Keratinocyte (primary cell): ENCODE measurements at regions not wholly inside any gene's neighbourhood (a gene's known extent, or its start where the extent isn't known, plus 50 kb on each side); places are given as distances from the start of the nearest gene placed in this dataset.

Experiments
- EZH2 ChIP-seq: IDR thresholded peaks from one replicate; pipeline ENCODE4 v1.6.1; 2012; ENCODE audit warnings: inconsistent platforms, mild to moderate bottlenecking, low read length, moderate library complexity
- TF ChIP-seq, protein P1 (sequence below), 3 experiments: IDR thresholded peaks in 1 of 3; conservative IDR thresholded peaks in 1 of 3; optimal IDR thresholded peaks in 1 of 3; 2 replicates in 2 of 3; 3 replicates in 1 of 3; pipeline versions ENCODE3 to v1.5.1; 2011; ENCODE audit warnings: low read length in 3 of 3, mild to moderate bottlenecking in 3 of 3, moderate library complexity in 2 of 3, control low read depth in 1 of 3, inconsistent platforms in 1 of 3; ENCODE audit not compliant: insufficient read depth in 2 of 3; ENCODE audit errors: extremely low read depth in 1 of 3

DNA sequence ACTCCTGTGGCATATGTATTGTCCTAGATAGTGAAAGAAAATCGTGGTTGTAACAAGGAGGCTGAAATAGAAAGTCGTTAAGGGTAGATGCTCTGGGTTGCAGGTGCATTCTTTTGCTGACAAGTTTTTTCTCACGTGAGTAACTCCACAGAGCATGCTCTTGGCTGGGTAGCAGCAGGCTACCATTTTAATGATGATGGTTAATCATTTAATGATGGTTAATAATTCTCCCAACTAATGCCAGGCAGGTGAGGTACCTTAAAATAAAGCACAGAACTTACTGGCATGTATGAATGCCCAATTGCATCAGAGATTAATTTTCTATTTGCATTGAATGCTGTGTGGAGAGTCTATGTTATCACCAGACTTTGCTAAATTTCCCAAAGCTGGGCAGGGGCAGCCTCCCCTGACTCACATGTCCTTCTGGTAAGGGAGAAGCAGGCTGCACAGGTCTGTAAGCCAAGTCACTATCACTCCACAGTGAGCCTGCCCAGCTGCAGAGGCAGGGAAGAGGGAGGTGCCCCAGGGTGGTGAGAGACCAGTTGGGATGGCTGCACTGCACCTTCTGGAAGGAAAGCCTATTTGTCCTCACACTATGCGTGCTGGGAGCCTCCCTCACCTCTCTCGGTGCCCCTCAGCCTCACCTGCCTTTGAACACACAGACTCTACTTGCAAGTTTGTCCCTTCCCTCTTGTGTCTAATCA lies 287.0 kb upstream of the IGFBP3 start:
- no peak for TF ChIP-seq EZH2
- TF ChIP-seq, protein P1, sequence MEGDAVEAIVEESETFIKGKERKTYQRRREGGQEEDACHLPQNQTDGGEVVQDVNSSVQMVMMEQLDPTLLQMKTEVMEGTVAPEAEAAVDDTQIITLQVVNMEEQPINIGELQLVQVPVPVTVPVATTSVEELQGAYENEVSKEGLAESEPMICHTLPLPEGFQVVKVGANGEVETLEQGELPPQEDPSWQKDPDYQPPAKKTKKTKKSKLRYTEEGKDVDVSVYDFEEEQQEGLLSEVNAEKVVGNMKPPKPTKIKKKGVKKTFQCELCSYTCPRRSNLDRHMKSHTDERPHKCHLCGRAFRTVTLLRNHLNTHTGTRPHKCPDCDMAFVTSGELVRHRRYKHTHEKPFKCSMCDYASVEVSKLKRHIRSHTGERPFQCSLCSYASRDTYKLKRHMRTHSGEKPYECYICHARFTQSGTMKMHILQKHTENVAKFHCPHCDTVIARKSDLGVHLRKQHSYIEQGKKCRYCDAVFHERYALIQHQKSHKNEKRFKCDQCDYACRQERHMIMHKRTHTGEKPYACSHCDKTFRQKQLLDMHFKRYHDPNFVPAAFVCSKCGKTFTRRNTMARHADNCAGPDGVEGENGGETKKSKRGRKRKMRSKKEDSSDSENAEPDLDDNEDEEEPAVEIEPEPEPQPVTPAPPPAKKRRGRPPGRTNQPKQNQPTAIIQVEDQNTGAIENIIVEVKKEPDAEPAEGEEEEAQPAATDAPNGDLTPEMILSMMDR (optimal IDR thresholded peaks at IDR 0.05 in 1 of 3, IDR thresholded peaks at IDR 0.05 in 1 of 3, conservative IDR thresholded peaks at IDR 0.05 in 1 of 3; ENCODE audit: extremely low read depth in 1 of 3, insufficient read depth in 2 of 3, low read length in 3 of 3), result no peak
